A673 (cell line): ENCODE measurements at regions not wholly inside any gene's neighbourhood (a gene's known extent, or its start where the extent isn't known, plus 50 kb on each side); places are given as distances from the start of the nearest gene placed in this dataset.

Experiments used
- BruUV-seq: library from RNA; stranded (reverse); fragments of 400-500 nt; replicated peaks from 2 replicates; lab custom pipeline; 2021; lab: Mats Ljungman, UMichigan
- CTCF ChIA-PET: fragments of 300-600 bp; sonication (Branson Sonifier 250); formaldehyde crosslinking; loops from one replicate; lab custom pipeline; 2022; ENCODE audit warnings: antibody characterized with exemption; lab: Charles Lee
- POLR2A ChIA-PET: fragments of 300-600 bp; sonication (Branson Sonifier 250); formaldehyde crosslinking; loops from one replicate; lab custom pipeline; 2022; ENCODE audit warnings: antibody characterized with exemption; ENCODE audit not compliant: low non-redundant PET; lab: Charles Lee
- DNase-seq: peaks from one replicate; pipeline ENCODE4 v3.0.0-alpha.2; 2015; ENCODE audit warnings: low spot score
- H3K27ac ChIP-seq: fragments of 200-600 bp; sonication (generic); 2 replicates; pipeline ENCODE4 v1.5.1; 2016; ENCODE audit warnings: mixed run types, low read depth, mild to moderate bottlenecking, mixed read lengths, antibody characterized with exemption, low read length; ENCODE audit not compliant: poor library complexity, severe bottlenecking
- H3K27me3 ChIP-seq: fragments of 200-600 bp; sonication (generic); replicated peaks from 2 replicates; pipeline ENCODE4 v1.6.1; 2017; ENCODE audit warnings: mixed run types, low read depth, mild to moderate bottlenecking, mixed read lengths, antibody characterized with exemption, low read length; ENCODE audit not compliant: insufficient read depth, poor library complexity
- H3K36me3 ChIP-seq: fragments of 200-600 bp; sonication (generic); 2 replicates; pipeline ENCODE4 v1.6.1; 2016; ENCODE audit warnings: mixed run types, mild to moderate bottlenecking, mixed read lengths, antibody characterized with exemption, low read length; ENCODE audit not compliant: insufficient read depth, poor library complexity, severe bottlenecking
- H3K4me1 ChIP-seq: fragments of 200-600 bp; sonication (generic); 2 replicates; pipeline ENCODE4 v1.6.1; 2017; ENCODE audit warnings: mixed run types, mild to moderate bottlenecking, mixed read lengths, antibody characterized with exemption, low read length; ENCODE audit not compliant: insufficient read depth, poor library complexity, severe bottlenecking
- H3K4me3 ChIP-seq: fragments of 200-600 bp; sonication (generic); 2 replicates; pipeline ENCODE4 v1.5.1; 2016; ENCODE audit warnings: low read depth, mixed run types, mild to moderate bottlenecking, mixed read lengths, low read length; ENCODE audit not compliant: poor library complexity, severe bottlenecking
- H3K9me3 ChIP-seq: fragments of 200-600 bp; sonication (generic); 2 replicates; pipeline ENCODE4 v1.6.1; 2016; ENCODE audit warnings: mixed run types, low read depth, mild to moderate bottlenecking, mixed read lengths, antibody characterized with exemption, low read length; ENCODE audit not compliant: poor library complexity, severe bottlenecking
- CTCF ChIP-seq: fragments of 300-800, 200-600 bp; sonication (generic); conservative IDR thresholded peaks from 2 replicates; pipeline ENCODE4 v1.5.1; 2017; ENCODE audit warnings: low read depth, mild to moderate bottlenecking, antibody characterized with exemption, low read length, moderate library complexity, mixed read lengths
- EZH2 ChIP-seq: fragments of 200-600 bp; sonication (generic); IDR thresholded peaks from 2 replicates; pipeline ENCODE4 v1.6.1; 2017; ENCODE audit warnings: borderline replicate concordance, low read depth, mild to moderate bottlenecking, mixed read lengths, antibody characterized with exemption, low read length; ENCODE audit not compliant: poor library complexity, severe bottlenecking
- intact Hi-C: fragments of 100-400 bp; cut with micrococcal nuclease; formaldehyde crosslinking; loops from one replicate; pipeline ENCODE4 v1.10.0; 2022; ENCODE audit not compliant: unreplicated experiment

DNA sequence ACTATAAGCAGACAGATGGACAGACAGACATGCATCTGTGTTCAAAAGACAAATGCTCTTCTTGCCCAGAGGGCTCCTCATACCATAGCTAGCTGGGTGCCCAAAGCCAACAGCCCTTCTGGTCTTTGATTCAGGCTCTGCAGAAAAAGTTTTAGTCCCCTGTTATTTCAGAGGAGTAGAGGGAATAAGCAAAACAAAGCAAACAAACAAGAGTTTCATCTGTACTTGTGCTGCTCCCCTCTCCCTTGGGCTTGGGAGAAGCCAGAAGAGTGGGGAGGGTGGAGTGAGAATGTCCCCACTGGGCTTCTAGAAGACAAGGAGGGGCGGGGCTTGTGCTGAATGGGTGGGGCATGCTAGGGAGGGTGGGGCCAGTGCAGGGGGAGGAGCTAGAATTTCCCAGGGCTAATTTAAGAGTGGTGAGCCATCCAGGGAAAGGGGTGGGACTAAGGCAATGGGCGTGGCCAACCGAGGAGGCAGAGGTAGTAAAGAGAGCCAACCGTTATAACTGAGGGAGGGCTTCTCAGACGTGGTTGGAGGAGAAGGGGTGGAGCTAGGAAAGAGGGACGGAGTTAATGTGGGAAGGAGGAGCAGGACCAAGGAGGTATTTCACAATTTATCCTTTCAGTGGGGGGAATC, 101.2 kb upstream of the MGMT start:
- intact Hi-C loops: no loop called here
- POLR2A ChIA-PET: no interaction called here

DNA sequence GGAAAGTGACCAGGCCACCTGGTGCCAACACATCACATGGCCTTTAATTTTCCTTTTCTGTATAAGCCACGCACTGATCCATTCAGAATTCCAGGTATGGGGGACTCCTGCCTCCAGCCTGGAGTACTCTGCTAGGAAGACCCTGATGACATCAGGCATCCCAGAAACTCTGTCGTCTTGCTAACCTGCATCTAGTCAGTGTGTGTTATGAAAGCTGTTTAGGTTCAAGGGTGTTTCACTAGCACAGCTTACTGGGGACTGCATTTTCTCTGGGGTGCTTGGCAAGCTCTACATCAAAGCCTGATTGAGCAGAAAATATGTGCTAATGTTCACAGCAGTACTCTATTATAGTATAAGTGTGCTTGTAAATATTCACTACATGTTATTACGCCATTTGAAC, 100.6 kb upstream of the MGMT start:
- Histone ChIP-seq H3K27ac (no peak overlapping the region), H3K9me3 (no peaks in the 10 kb centered on the region), H3K4me1 (no peaks in the 10 kb centered on the region), H3K4me3 (no peak overlapping the region), H3K27me3 (no peaks in the 10 kb centered on the region), H3K36me3 (no peaks in the 10 kb centered on the region)
- no peak for DNase-seq
- TF ChIP-seq EZH2 (no peak), CTCF (no peak)
- intact Hi-C loops: no loop called here
- POLR2A ChIA-PET: no interaction called here
- no TSS peak for BruUV-seq
- CTCF ChIA-PET: no interaction called here

More for the DNA sequence above, 101.2 kb upstream of the MGMT start:
- H3K36me3 ChIP-seq: no peaks in the 10 kb centered on the region
- no peak overlapping the region for H3K4me3 ChIP-seq
- no peaks in the 10 kb centered on the region for H3K4me1 ChIP-seq
- H3K9me3 ChIP-seq: no peaks in the 10 kb centered on the region
- DNase-seq: peak; percentile 56
- no peaks in the 10 kb centered on the region for H3K27me3 ChIP-seq
- no peak for TF ChIP-seq CTCF
- TF ChIP-seq EZH2: no peak
- no peak overlapping the region for H3K27ac ChIP-seq
- BruUV-seq: no TSS peak
- CTCF ChIA-PET: no interaction called here

GRCh38 chr10:129369566-129369965, 97.5 kb upstream of the MGMT start:
- Histone ChIP-seq H3K27me3 (no peaks in the 10 kb centered on the region), H3K4me3 (no peak overlapping the region), H3K36me3 (no peaks in the 10 kb centered on the region), H3K4me1 (peaks cover 5% of the 10 kb centered on the region), H3K9me3 (no peaks in the 10 kb centered on the region), H3K27ac (no peak overlapping the region)
- BruUV-seq: no TSS peak
- intact Hi-C loops: no loop called here
- CTCF ChIA-PET: no interaction called here
- POLR2A ChIA-PET: no interaction called here
- DNase-seq: no peak
- TF ChIP-seq EZH2 (no peak), CTCF (no peak)
